ENCODE measurements at regions not wholly inside any gene's neighbourhood (a gene's known extent, or its start where the extent isn't known, plus 50 kb on each side); places are given as distances from the start of the nearest gene placed in this dataset.

- TF ChIP-seq, protein P1, sequence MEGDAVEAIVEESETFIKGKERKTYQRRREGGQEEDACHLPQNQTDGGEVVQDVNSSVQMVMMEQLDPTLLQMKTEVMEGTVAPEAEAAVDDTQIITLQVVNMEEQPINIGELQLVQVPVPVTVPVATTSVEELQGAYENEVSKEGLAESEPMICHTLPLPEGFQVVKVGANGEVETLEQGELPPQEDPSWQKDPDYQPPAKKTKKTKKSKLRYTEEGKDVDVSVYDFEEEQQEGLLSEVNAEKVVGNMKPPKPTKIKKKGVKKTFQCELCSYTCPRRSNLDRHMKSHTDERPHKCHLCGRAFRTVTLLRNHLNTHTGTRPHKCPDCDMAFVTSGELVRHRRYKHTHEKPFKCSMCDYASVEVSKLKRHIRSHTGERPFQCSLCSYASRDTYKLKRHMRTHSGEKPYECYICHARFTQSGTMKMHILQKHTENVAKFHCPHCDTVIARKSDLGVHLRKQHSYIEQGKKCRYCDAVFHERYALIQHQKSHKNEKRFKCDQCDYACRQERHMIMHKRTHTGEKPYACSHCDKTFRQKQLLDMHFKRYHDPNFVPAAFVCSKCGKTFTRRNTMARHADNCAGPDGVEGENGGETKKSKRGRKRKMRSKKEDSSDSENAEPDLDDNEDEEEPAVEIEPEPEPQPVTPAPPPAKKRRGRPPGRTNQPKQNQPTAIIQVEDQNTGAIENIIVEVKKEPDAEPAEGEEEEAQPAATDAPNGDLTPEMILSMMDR (IDR thresholded peaks at IDR 0.05): no peak
- TF ChIP-seq POLR2AphosphoS5 (IDR thresholded peaks at IDR 0.05) (no peak), POLR2A (IDR thresholded peaks at IDR 0.05) (no peak)
Measured at GRCh38 chr2:9702604-9703084, 71.8 kb upstream of the YWHAQ start.

Data from stomach (tissue), 4 donors.